HG03342 (cell line): ENCODE measurements at regions not wholly inside any gene's neighbourhood (a gene's known extent, or its start where the extent isn't known, plus 50 kb on each side); places are given as distances from the start of the nearest gene placed in this dataset.

Source experiments
- ATAC-seq: cut with Tn5 transposase; IDR thresholded peaks from one replicate; pipeline ENCODE4 v1.9.1; 2021; ENCODE audit warnings: mild to moderate bottlenecking, moderate library complexity; ENCODE audit not compliant: unreplicated experiment

DNA sequence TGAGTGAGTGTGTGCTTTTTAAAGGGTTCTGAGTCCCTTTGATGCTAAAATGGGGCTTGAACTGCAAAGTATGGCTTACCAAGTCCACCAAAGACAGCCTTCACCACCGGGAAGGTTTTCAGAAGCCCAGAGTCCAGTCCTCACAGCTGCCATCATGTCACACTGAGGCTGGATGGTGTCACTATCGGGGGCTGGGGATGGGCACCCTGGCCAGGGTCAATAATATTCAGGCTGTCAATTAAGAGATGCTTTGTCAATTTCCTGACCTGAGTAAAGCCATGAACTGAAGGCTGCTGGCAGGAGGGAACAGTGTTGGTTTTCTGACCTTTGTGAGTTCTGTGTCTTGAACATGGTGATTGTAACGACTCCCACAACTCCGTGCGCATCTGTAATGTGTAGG, 373.0 kb upstream of the B3GAT1 start:
- no peak for ATAC-seq

DNA sequence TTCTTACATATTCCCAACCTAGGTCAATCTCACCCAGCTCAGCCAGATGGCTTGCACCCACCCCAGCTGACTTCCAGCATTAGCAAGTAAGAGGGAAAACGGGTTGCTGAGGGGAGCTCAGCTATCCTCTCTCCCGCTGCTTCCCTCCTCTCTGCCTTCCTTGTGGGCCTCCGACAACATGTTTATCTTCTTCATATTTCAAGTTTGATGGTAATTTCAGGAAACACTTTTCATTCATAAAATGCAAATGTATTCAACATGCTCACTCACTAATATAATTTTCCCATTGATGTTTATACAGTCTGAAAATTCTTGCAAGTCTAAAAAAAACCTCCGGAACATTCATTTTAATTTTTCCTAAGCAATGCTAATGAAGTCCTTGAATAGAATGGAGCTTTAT, 372.5 kb upstream of the B3GAT1 start:
- ATAC-seq, result no peak

DNA sequence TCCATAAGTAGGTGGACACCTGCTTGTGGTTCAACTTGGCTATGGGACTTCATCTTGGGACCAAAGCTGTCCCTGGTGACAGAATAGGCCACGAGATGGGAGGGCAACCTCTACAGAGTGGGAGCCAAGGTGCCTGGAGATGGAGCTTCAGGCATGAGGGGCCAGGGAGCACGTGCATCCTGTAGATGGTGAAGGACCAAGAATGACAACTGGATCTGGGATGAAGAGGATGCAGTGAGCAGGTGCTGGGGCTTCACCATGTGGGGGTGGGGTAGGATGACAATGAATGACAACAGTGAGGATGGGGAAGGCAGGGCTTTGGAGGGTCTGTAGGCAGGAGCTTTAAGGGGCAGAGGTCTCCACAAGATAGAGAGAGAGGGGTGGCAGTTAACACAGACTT, 372.0 kb upstream of the B3GAT1 start:
- ATAC-seq, result no peak

DNA sequence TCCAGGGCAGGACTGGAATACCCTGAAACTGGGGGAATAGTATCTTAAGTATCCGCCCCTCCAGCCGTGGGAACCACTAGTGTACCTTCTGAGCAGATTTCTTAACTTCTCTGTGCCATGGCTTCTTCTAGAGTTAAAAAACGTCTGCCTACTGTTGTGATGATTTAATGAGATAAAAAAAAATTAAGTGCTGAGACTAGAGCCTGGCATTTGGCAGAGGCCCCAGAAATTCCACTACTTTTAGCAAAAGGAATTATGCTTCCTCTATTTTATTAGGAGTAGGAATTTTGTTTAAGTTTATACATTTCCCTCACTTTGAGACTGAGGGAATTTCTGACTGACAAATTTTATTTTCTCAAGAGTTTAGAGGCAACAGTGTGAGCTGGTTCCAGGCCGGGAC, 371.2 kb upstream of the B3GAT1 start:
- no peak for ATAC-seq

DNA sequence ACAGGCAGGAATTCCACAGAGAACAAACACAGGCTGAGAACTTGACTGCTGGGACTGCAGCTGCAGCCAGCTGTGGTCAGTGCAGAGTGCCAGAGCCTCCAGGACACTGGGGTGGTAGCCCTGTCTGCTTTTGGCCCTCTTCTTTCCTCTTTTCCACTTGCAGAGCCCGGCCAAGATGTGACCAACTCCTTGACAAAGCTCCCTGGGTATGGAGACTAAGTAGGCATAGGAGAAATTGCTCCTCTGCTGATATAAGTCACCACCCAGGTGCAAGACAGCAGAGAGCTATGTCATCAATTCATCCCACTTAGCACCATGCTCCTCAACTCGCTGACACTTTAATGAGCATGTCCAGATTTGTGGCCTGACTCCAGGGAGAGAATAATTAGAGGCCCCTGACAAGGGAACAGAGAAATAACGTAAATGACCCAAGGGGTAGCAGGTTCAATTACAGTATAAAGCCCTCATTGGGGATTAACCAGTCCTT, 369.4 kb upstream of the B3GAT1 start:
- ATAC-seq, result no peak

DNA sequence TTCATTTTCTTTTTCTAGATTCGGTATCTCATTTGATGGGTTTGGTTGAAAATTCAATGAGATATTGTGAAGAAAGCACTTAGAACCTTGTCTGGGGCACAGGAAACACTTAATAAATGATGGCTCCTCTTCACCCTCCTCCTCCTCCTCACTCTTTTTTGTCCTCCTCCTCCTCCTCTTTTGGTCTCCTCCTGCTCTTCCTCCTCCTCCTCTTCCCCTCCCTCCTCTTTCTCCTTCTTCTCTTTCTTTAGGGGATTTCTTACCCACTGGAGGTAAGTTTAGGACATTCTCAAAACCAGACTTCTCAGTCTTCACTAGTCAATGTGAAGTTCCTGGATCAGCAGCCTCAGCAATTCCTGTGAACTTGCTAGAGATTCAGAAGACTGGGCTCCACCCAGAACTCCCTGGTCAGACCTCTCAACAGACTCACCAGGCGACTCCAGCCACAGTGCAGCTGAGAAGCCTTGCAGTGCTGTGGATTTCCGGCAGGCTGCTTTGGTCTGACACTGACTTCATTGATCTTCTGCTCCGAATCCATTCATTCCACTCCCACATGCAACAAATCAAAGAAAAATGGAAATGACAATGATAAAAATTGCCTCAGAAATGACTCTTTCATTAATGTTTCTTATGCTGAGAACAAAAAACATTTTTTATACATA, 368.6 kb upstream of the B3GAT1 start:
- no peak for ATAC-seq

DNA sequence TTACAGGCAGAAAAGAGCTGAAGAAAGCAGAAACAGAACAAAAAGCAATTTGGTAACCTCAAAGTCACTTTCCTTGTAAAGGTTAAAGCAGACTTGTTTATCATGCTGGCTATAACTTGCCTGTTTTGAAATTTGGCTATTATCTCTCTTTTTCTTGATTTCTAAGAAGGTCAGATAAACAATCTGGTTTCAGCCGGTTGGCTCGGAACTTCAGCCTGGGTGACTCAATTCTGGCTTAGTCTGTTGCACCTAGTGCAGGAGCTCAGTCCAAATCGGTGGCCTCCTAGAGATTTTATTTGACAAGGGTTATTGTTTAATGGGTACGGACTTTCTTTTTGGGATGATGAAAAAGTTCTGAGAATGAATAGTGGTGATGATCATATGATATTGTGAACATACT, 367.1 kb upstream of the B3GAT1 start:
- no peak for ATAC-seq

DNA sequence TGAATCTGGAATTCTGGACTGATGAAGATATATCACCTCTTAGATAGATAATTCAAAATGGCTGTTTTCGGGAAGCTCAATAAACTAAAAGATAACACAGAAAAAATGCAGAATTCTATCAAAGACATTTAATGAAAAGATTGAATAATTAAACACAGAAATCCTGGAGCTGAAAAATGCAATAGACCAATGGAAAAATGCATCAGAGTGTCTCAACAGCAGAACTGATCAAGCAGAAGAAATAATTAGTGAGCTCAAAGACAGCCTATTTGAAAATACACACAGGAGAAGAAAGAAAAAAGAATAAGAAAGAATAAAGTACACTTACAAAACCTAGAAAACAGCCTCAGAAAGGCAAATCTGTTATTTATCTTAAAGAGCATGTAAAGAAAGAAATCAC, 356.4 kb upstream of the B3GAT1 start:
- no peak for ATAC-seq

DNA sequence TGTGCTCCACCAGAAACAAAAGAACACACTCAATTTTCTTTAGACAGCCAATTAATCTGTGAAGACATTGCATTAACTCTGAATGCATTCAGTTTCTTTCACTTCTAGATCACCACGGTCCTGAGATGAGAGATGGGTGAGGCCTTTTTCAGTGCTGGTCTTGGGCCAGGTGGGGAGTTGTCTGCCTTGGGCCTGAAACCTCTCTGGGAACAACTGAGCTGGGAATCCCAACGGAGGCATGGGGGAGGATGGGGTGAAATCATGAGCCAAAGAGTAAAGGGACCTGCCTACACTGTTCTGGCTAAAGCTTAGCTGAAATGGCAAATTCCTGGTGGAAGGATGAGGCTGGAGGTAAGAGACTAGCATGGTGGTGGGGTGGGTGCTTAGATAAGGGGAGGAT, 353.5 kb upstream of the B3GAT1 start:
- ATAC-seq, result no peak

DNA sequence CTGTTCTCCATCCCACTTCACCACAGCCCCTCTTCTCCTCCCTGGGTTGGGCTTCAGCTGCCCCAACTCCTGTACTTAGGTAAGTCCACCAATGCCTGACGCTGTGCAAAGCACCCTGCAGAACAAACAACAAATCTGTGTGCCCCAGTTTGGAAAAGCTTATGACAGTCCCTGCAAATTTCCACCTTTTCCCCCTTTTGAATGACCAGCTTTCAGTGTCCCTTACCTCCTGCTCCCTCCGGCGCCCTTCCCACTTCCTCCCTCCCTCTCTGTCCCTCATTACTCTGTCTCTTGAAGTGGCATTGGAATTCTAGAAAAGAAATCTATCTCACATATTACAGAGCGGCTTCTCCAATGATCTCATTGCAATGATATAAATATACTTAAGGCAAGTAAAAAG, 352.9 kb upstream of the B3GAT1 start:
- ATAC-seq, result no peak

DNA sequence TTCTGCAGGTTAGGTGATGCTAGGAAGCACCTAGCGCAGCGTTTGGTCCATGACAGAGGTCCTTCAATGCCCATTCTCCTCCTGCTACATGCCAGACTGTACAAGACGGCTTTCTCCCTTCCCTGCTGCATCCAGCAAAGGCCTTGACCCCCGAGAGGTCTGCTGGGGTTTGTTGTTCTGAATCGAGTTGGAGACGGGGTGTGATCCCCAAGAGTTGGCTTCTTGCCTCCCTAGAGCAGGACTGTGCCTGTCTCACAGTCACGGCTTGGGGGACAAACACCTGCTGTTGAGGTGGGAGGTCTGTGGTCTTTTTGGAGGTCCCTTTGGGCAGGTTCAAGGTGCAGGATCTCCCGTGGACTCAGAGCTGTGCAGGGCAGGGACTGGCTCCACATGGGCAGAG, 352.3 kb upstream of the B3GAT1 start:
- no peak for ATAC-seq

DNA sequence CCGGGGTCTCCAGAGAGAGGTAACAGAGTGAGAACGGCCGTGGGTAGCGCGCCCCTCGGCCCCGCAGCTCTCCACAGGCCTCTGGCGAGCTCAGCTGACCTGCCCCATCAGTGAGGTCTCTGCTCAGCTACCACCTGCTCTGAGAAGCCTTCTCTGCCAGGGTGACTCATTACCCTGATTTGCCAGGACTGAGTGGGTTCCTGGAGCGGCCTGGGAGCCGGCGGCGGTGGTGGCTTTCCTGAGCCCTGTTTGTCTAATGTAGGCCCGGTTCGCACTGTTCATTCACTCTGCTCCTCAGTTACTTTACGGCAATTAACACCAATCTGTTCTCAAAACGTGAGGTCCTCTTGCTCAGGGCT, 351.0 kb upstream of the B3GAT1 start:
- no peak for ATAC-seq

DNA sequence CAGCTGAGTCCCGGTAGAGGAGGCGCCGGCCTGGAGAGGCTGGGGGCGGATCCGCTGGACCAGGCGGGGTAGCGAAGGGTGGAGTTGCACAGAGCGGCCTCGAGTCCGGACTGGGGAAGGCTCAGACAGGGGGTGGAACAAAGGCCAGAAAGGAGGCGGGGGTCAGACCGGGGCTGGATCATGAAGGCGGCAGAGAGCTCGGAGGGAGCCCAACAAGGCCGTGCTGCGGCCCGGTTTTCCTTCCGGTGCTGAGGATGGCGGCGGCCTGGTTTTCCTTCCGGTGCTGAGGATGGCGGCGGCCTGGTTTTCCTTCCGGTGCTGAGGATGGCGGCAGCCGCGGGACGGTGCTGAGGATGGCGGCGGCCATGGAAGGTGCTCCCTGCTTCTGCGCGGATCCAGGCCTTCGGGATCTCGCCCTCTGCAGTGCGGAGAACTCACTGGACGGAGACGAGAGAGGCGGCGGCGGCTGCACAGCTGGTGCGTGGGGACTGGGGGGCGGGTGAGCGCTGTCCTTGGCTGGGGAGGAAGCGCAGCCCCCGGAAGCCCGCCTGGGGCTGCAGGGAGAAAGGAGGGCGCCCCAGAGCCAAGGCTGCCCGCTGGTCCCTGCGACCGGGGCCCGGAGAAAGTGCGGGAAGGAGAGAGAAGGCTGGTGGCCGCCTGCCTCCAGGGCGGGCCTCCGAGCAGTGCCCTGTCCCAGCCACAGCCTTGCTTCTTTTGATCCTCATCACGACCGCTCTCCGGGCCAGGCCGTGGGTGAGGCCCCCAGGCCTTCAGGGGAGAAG, 350.4 kb upstream of the B3GAT1 start:
- ATAC-seq, result no peak

DNA sequence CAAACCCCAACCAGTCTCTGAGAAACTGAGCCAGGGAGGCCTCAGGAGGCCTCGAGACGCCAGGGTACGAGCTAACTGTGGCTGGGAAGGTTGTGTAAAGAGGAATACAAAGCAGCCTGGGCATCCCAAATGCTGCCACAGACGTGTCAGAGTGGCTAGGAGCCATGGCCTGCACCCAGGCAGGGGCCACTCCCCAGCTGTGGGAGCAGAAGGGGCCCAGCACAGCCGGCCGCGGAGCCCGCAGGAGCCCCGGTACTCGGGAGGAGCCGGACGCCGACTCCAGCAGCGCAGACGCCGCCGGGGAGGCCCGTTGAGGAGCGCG, 349.8 kb upstream of the B3GAT1 start:
- ATAC-seq, result no peak

DNA sequence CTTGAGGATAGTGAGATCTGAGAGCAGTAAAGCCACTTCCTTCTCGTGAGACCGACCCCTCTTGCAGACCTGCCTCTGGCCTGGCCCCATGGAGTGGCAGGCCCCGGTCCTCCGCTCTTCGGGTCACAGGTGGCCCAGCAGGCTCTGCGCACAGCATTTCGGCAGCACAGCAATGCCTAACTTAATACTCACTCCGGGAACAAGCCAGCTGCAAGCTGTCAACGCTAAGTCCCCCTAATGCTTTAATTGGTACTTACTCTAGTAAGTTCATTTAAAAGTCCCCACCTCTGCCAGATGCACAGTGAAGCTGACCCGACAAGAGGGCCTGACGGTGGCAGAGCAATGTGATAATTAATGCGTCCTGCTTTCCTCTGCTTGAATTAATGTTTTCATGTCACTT, 349.3 kb upstream of the B3GAT1 start:
- ATAC-seq, result no peak

DNA sequence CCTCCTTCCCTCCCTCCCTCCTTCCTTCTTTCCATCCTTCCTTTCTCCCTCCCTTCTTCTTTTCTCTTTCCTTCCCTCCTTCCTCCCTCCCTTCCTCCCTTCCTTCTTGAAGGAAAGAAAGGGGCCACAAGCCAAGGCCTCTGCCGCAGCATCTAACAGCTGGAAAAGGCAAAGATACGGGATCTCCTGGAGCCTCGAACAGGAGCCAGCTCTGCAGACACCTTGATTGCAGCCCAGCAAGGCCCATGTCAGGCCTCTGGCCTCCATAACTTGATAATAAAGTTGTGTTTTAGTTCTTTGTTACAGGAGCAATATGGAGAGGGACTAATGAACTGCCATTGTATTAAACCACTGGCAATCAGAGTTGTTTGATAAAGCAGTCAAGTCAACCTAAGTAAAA, 348.9 kb upstream of the B3GAT1 start:
- no peak for ATAC-seq

DNA sequence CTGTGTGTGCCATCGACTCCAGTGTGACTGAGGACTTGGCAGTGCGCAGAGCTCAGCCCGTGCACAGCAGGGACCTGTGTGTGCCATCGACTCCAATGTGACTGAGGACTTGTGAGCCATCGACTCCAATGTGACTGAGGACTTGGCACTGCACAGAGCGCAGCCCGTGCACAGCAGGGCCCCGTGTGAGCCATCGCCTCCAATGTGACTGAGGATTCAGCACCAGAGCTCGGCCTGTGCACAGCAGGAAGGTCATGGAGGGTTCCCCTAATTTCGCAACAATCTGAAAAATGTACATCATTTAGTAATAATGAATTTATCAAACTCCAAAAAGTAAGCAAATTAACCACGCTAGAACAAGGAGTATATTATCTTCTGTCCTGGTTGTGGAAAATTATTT, 348.3 kb upstream of the B3GAT1 start:
- ATAC-seq, result no peak

DNA sequence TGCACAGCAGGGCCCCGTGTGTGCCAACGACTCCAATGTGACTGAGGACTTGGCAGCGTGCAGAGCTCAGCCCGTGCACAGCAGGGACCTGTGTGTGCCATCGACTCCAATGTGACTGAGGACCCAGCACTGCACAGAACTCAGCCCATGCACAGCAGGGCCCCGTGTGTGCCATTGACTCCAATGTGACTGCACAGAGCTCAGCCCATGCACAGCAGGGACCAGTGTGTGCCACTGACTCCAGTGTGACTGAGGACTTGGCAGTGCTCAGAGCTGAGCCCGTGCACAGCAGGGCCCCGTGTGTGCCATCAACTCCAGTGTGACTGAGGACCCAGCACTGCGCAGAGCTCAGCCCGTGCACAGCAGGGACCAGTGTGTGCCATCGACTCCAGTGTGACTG, 347.8 kb upstream of the B3GAT1 start:
- no peak for ATAC-seq

DNA sequence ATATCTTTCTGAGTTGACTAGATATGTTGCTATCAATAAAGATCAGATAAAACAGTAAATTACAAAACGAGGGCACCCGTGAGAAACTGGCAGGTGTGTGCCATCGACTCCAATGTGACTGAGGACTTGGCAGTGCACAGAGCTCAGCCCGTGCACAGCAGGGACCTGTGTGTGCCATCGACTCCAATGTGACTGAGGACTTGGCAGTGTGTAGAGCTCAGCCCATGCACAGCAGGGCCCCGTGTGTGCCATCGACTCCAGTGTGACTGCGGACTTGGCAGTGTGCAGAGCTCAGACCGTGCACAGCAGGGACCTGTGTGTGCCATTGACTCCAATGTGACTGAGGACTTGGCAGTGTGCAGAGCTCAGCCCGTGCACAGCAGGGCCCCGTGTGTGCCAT, 347.2 kb upstream of the B3GAT1 start:
- ATAC-seq, result no peak

DNA sequence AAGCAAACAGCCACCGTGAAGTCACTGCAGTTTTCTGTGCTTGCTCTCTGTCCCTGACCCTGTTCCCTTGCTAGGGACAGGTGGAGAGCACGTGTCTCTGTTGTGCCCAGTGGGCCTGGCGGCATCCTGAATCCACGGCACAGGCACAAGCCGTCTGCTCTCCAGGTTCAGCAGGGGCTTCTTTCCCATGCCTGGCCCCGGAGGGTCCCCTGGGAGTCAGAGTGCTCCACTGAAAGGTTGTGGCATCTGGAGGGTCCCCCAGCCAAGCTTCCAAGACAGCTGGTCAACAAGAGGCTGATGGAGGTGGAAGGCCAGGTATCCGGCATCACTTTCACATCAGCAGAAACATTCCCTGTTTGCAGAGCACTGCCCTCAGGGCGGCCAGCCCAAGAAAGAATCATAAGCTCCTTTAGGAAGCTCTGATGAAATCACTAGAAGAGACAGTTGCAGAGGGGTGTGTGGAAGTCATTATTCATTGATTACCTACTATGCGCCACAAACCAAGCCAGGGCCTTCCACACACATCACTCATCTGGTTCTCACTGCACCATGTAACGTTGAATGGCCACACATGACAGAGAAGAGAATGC, 346.4 kb upstream of the B3GAT1 start:
- ATAC-seq, result no peak

DNA sequence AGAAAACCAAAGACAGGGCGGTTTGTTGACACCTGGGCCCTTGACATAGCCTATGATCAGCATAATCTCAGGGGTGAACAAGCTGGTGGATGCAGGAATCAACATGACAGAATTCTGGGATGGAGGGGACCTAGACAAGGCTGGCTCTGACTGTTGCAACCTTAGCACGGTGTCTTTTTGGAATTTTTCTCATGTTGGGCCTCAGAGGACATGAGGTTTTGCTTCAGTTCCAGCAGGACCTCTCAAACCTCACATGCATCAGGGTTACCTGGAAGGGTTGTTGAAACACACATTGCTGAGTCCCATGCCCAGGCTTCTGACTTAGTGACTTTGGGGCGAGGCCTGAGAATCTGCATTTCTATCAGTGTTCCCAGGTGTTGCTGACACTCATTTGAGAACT, 345.6 kb upstream of the B3GAT1 start:
- ATAC-seq, result no peak

DNA sequence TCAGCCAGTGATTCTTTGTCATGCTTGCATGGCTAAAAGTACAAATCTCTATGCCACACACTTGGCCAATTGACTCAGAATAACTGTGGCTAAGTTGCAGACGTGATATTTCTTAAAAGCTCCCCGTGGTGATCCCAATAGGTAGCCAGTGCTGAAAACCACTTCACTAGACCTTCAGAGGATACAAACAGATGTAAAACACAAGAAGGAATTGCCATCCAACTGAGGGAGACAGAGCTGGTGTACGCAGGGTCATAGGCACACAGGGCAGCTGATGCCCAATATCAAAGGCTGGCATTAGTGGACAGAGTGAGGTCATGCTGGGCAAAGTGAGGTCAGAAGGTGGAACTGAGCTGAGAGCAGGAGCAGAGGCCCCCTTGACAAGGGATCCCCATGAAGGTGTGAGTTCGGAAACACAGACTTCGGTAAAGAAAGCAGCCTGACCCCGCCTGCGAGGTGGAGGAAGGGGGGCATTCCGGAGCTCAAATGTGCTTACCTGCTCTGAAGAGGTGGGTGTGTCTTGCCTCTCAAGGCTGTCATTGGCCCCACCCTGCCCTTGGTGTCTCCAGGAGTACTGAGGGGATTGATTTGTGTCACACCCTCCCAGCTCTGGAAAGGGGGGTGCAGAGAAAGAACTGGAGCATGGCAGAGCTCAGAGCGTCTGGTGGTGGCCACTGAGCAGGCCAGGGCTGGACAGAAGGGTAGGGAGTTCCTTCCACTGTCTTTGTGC, 344.9 kb upstream of the B3GAT1 start:
- ATAC-seq, result no peak
